Keratinocyte (primary cell): ENCODE measurements at regions not wholly inside any gene's neighbourhood (a gene's known extent, or its start where the extent isn't known, plus 50 kb on each side); places are given as distances from the start of the nearest gene placed in this dataset.
A peak's percentile ranks its signal among the peaks of the same experiment; 100 is the strongest.

Experiments used
- DNase-seq: peaks from one replicate; pipeline ENCODE4 v3.0.0-alpha.2; 2011; ENCODE audit warnings: low read depth, missing footprints, low spot score
- FAIRE-seq: peaks from 2 replicates; lab custom pipeline; 2011; peaks lifted over from hg19 to GRCh38; lab: Jason Lieb, UNC
- H2AFZ ChIP-seq: 2 replicates; pipeline ENCODE4 v1.6.0; 2012; ENCODE audit warnings: low read length, control low read depth, inconsistent platforms; ENCODE audit not compliant: control insufficient read depth
- H3K27ac ChIP-seq: 2 replicates; pipeline ENCODE4 v1.5.1; 2011; ENCODE audit warnings: low read length; ENCODE audit not compliant: control insufficient read depth, insufficient read depth
- H3K27me3 ChIP-seq: 3 replicates; pipeline ENCODE4 v1.6.0; 2011; ENCODE audit warnings: low read length; ENCODE audit not compliant: control insufficient read depth, insufficient read depth; ENCODE audit errors: extremely low read depth
- H3K36me3 ChIP-seq, 2 experiments: 2 replicates in 1 of 2; 3 replicates in 1 of 2; pipeline ENCODE4 v1.5.1; 2011; ENCODE audit warnings: low read length in 2 of 2, mild to moderate bottlenecking in 1 of 2; ENCODE audit not compliant: control insufficient read depth in 2 of 2, insufficient read depth in 2 of 2; ENCODE audit errors: extremely low read depth in 1 of 2
- H3K4me1 ChIP-seq: 3 replicates; pipeline ENCODE4 v1.5.1; 2011; ENCODE audit warnings: low read length; ENCODE audit not compliant: control insufficient read depth, insufficient read depth; ENCODE audit errors: extremely low read depth
- H3K4me2 ChIP-seq: 3 replicates; pipeline ENCODE4 v1.6.0; 2011; ENCODE audit warnings: low read depth, low read length; ENCODE audit not compliant: control insufficient read depth, insufficient read depth; ENCODE audit errors: extremely low read depth
- H3K4me3 ChIP-seq, 3 experiments: fragments of 200-600 bp in 1 of 3; sonication (generic) in 1 of 3; 2 replicates in 2 of 3; 3 replicates in 1 of 3; pipeline ENCODE4 v1.5.1; 2011 to 2016; ENCODE audit warnings: low read length in 3 of 3, mild to moderate bottlenecking in 3 of 3, control low read depth in 2 of 3, inconsistent platforms in 1 of 3, low read depth in 1 of 3, mixed read lengths in 1 of 3, mixed run types in 1 of 3, moderate library complexity in 1 of 3; ENCODE audit not compliant: control insufficient read depth in 2 of 3, insufficient read depth in 2 of 3; ENCODE audit errors: extremely low read depth in 1 of 3
- H3K79me2 ChIP-seq: 2 replicates; pipeline ENCODE4 v1.6.0; 2012; ENCODE audit warnings: low read length; ENCODE audit not compliant: control insufficient read depth, insufficient read depth
- H3K9ac ChIP-seq: 3 replicates; pipeline ENCODE4 v1.6.0; 2011; ENCODE audit warnings: low read length; ENCODE audit not compliant: control insufficient read depth, insufficient read depth; ENCODE audit errors: extremely low read depth
- H3K9me1 ChIP-seq: 3 replicates; pipeline ENCODE4 v1.6.0; 2011; ENCODE audit warnings: low read length; ENCODE audit not compliant: control insufficient read depth, insufficient read depth; ENCODE audit errors: extremely low read depth
- H3K9me3 ChIP-seq: 2 replicates; pipeline ENCODE4 v1.5.1; 2012; ENCODE audit warnings: low read depth, low read length; ENCODE audit not compliant: control insufficient read depth
- H4K20me1 ChIP-seq: 3 replicates; pipeline ENCODE4 v1.6.0; 2011; ENCODE audit warnings: low read length; ENCODE audit not compliant: control insufficient read depth, insufficient read depth; ENCODE audit errors: extremely low read depth
- EZH2 ChIP-seq: IDR thresholded peaks from one replicate; pipeline ENCODE4 v1.6.1; 2012; ENCODE audit warnings: inconsistent platforms, mild to moderate bottlenecking, low read length, moderate library complexity
- dilution Hi-C: fragments of 300-500 bp; cut with MboI; formaldehyde crosslinking; loops from one replicate; pipeline ENCODE4 v1.7.0; 2020; ENCODE audit warnings: low sequenced_read_pairs; ENCODE audit not compliant: extremely low pct_ligation_motif_present
- TF ChIP-seq, protein P1 (sequence below), 3 experiments: IDR thresholded peaks in 1 of 3; conservative IDR thresholded peaks in 1 of 3; optimal IDR thresholded peaks in 1 of 3; 2 replicates in 2 of 3; 3 replicates in 1 of 3; pipeline versions ENCODE3 to v1.5.1; 2011; ENCODE audit warnings: low read length in 3 of 3, mild to moderate bottlenecking in 3 of 3, moderate library complexity in 2 of 3, control low read depth in 1 of 3, inconsistent platforms in 1 of 3; ENCODE audit not compliant: insufficient read depth in 2 of 3; ENCODE audit errors: extremely low read depth in 1 of 3

DNA sequence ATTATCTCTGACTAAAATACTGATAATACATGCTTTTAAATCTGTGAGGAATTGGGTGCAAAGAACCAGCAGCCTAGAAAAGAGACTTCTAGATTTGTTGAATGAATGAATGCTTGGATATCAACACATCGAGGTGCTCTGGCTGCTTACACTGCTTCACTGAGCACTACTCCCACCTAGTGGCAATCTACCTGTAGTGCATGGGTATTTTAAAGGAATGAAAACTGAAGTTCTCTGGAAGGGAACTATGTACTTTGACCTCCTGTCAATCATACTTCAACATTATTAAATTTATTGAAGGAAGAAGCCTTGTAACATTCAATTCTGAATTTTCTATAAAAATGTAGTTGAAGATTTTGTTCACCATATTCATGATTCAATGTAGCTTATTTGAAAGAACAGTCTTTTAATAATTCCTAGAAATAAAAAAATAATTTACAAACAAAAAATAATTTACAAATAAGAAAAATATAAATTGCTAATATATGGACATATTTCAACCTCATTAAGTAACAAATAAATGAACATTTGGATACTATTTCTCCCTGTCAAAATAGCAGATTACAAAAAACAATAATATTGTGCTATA is 111.2 kb upstream of the MMS22L start:
- no peaks in the 10 kb centered on the region for H3K4me1 ChIP-seq
- no peaks in the 10 kb centered on the region for H3K9me3 ChIP-seq
- no peak overlapping the region for H3K4me3 ChIP-seq
- H4K20me1 ChIP-seq, result no peaks in the 10 kb centered on the region
- no peaks in the 10 kb centered on the region for H3K9me1 ChIP-seq
- no peaks in the 10 kb centered on the region for H3K36me3 ChIP-seq
- dilution Hi-C loops, result no loop called here
- DNase-seq (peak; percentile 36), FAIRE-seq (peak; percentile 26)
- H3K4me2 ChIP-seq, result no peak overlapping the region
- no peak overlapping the region for H3K9ac ChIP-seq
- TF ChIP-seq EZH2, result no peak
- TF ChIP-seq, protein P1, sequence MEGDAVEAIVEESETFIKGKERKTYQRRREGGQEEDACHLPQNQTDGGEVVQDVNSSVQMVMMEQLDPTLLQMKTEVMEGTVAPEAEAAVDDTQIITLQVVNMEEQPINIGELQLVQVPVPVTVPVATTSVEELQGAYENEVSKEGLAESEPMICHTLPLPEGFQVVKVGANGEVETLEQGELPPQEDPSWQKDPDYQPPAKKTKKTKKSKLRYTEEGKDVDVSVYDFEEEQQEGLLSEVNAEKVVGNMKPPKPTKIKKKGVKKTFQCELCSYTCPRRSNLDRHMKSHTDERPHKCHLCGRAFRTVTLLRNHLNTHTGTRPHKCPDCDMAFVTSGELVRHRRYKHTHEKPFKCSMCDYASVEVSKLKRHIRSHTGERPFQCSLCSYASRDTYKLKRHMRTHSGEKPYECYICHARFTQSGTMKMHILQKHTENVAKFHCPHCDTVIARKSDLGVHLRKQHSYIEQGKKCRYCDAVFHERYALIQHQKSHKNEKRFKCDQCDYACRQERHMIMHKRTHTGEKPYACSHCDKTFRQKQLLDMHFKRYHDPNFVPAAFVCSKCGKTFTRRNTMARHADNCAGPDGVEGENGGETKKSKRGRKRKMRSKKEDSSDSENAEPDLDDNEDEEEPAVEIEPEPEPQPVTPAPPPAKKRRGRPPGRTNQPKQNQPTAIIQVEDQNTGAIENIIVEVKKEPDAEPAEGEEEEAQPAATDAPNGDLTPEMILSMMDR (optimal IDR thresholded peaks at IDR 0.05 in 1 of 3, IDR thresholded peaks at IDR 0.05 in 1 of 3, conservative IDR thresholded peaks at IDR 0.05 in 1 of 3; ENCODE audit: extremely low read depth in 1 of 3, insufficient read depth in 2 of 3, low read length in 3 of 3), result peak; percentile 81 to 88 (median 84)
- H3K27ac ChIP-seq, result no peak overlapping the region
- no peaks in the 10 kb centered on the region for H3K79me2 ChIP-seq
- H2AFZ ChIP-seq, result no peak overlapping the region
- no peaks in the 10 kb centered on the region for H3K27me3 ChIP-seq

DNA sequence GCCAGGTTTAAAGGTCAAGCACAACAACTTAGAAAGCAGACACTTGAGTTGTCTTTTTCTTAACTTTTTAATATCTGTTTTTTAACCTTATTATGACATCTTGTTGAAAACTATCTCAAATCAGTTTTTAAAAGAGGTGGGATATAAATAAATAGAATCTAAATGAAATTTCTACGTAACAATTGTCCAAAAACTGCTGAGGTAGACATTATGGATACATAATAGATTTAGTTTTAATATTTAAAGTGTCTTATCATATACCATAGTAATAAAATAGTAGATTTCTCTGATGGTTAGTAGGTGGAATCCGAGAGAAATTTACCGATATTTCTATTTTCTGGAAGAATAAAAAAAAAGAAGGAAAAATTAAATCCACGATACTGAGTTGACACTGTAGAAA is 113.9 kb upstream of the MMS22L start:
- H3K79me2 ChIP-seq, result no peaks in the 10 kb centered on the region
- no peak overlapping the region for H3K4me3 ChIP-seq
- H3K9me1 ChIP-seq, result no peaks in the 10 kb centered on the region
- no peaks in the 10 kb centered on the region for H3K36me3 ChIP-seq
- FAIRE-seq (no peak), DNase-seq (no peak)
- H2AFZ ChIP-seq, result no peak overlapping the region
- dilution Hi-C loops, result no loop called here
- H3K4me1 ChIP-seq, result no peaks in the 10 kb centered on the region
- no peaks in the 10 kb centered on the region for H4K20me1 ChIP-seq
- no peak overlapping the region for H3K9ac ChIP-seq
- TF ChIP-seq EZH2, result no peak
- TF ChIP-seq, protein P1 (optimal IDR thresholded peaks at IDR 0.05 in 1 of 3, IDR thresholded peaks at IDR 0.05 in 1 of 3, conservative IDR thresholded peaks at IDR 0.05 in 1 of 3; ENCODE audit: extremely low read depth in 1 of 3, insufficient read depth in 2 of 3, low read length in 3 of 3), result no peak
- H3K4me2 ChIP-seq, result no peak overlapping the region
- H3K27ac ChIP-seq, result no peak overlapping the region
- H3K27me3 ChIP-seq, result no peaks in the 10 kb centered on the region
- H3K9me3 ChIP-seq, result no peaks in the 10 kb centered on the region
